Peyer's patch (tissue), 4 donors: ENCODE measurements at regions not wholly inside any gene's neighbourhood (a gene's known extent, or its start where the extent isn't known, plus 50 kb on each side); places are given as distances from the start of the nearest gene placed in this dataset.

Source experiments
- DNase-seq, 3 donors: peaks; one replicate each; pipeline ENCODE4 v3.0.0-alpha.2; 2017 to 2019
- H3K27ac ChIP-seq, 4 donors: fragments of 200-600 bp; sonication (generic); one replicate each; pipeline ENCODE4 v1.5.1; 2016 to 2019
- H3K27me3 ChIP-seq, 2 donors: fragments of 200-600 bp; sonication (generic); one replicate each; pipeline ENCODE4 v1.5.1; 2019
- H3K36me3 ChIP-seq, 3 donors: fragments of 200-600 bp; sonication (generic); one replicate each; pipeline ENCODE4 v1.5.1; 2016 to 2019
- H3K4me1 ChIP-seq, 4 donors: fragments of 200-600 bp; sonication (generic); one replicate each; pipeline ENCODE4 v1.5.1; 2016 to 2019
- H3K4me3 ChIP-seq, 4 donors: fragments of 200-600 bp; sonication (generic); 1 replicate in 3 of 4; 2 replicates in 1 of 4; pipeline ENCODE4 v1.5.1; 2016 to 2019; ENCODE audit warnings: mild to moderate bottlenecking in 1 of 4
- H3K9me3 ChIP-seq, 4 donors: fragments of 200-600 bp; sonication (generic); one replicate each; pipeline ENCODE4 v1.5.1; 2016 to 2019; ENCODE audit warnings: mild to moderate bottlenecking in 1 of 4
- CTCF ChIP-seq, 6 experiments: fragments of 450-650 bp in 4 of 6; fragments of 200-600 bp in 2 of 6; sonication (generic) in 1 of 6; IDR thresholded peaks; one replicate each; pipeline ENCODE4 v1.5.1; 2017 to 2019; ENCODE audit warnings: antibody characterized with exemption in 6 of 6, mild to moderate bottlenecking in 3 of 6, moderate library complexity in 1 of 6
- POLR2A ChIP-seq, 2 donors: fragments of 450-650 bp; IDR thresholded peaks; one replicate each; pipeline ENCODE4 v1.5.1; 2017; ENCODE audit warnings: antibody characterized with exemption in 2 of 2, mild to moderate bottlenecking in 2 of 2, moderate library complexity in 2 of 2

GRCh38 chr9:30915451-30915850 is 1469.0 kb upstream of the ACO1 start:
- Histone ChIP-seq H3K9me3 (no peaks in the 10 kb centered on the region), H3K4me1 (no peaks in the 10 kb centered on the region), H3K36me3 (no peaks in the 10 kb centered on the region), H3K27ac (no peak overlapping the region), H3K4me3 (no peak overlapping the region), H3K27me3 (no peaks in the 10 kb centered on the region)
- TF ChIP-seq CTCF (IDR thresholded peaks at IDR 0.05) (no peak), POLR2A (IDR thresholded peaks at IDR 0.05) (no peak)
- DNase-seq = no peak

GRCh38 chr9:30925126-30925525 is 1459.3 kb upstream of the ACO1 start:
- DNase-seq = no peak
- Histone ChIP-seq H3K4me1 (no peaks in the 10 kb centered on the region), H3K4me3 (no peak overlapping the region), H3K27ac (no peak overlapping the region), H3K9me3 (no peaks in the 10 kb centered on the region), H3K36me3 (no peaks in the 10 kb centered on the region), H3K27me3 (no peaks in the 10 kb centered on the region)
- no peak for TF ChIP-seq CTCF (IDR thresholded peaks at IDR 0.05)
- no peak for TF ChIP-seq POLR2A (IDR thresholded peaks at IDR 0.05)

GRCh38 chr9:30925635-30926034 is 1458.8 kb upstream of the ACO1 start:
- Histone ChIP-seq H3K4me1 (no peaks in the 10 kb centered on the region), H3K27me3 (no peaks in the 10 kb centered on the region), H3K4me3 (no peak overlapping the region), H3K27ac (no peak overlapping the region), H3K9me3 (no peaks in the 10 kb centered on the region), H3K36me3 (no peaks in the 10 kb centered on the region)
- DNase-seq = no peak
- no peak for TF ChIP-seq POLR2A (IDR thresholded peaks at IDR 0.05)
- no peak for TF ChIP-seq CTCF (IDR thresholded peaks at IDR 0.05)

- TF ChIP-seq CTCF (IDR thresholded peaks at IDR 0.05) (no peak), POLR2A (IDR thresholded peaks at IDR 0.05) (no peak)
- DNase-seq = no peak
- Histone ChIP-seq H3K9me3 (no peaks in the 10 kb centered on the region), H3K27me3 (no peaks in the 10 kb centered on the region), H3K4me1 (no peaks in the 10 kb centered on the region), H3K4me3 (no peak overlapping the region), H3K36me3 (no peaks in the 10 kb centered on the region), H3K27ac (no peak overlapping the region)
Observed at GRCh38 chr9:30928045-30928444, 1456.4 kb upstream of the ACO1 start.

- Histone ChIP-seq H3K36me3 (no peaks in the 10 kb centered on the region), H3K9me3 (no peaks in the 10 kb centered on the region), H3K27ac (no peak overlapping the region), H3K27me3 (no peaks in the 10 kb centered on the region), H3K4me3 (no peak overlapping the region), H3K4me1 (no peaks in the 10 kb centered on the region)
- DNase-seq = no peak
- no peak for TF ChIP-seq POLR2A (IDR thresholded peaks at IDR 0.05)
- TF ChIP-seq CTCF (IDR thresholded peaks at IDR 0.05) = no peak
Observed at GRCh38 chr9:30932226-30932625, 1452.2 kb upstream of the ACO1 start.

- H3K4me3 ChIP-seq = no peak overlapping the region
- no peaks in the 10 kb centered on the region for H3K4me1 ChIP-seq
- H3K27me3 ChIP-seq = no peaks in the 10 kb centered on the region
- no peaks in the 10 kb centered on the region for H3K36me3 ChIP-seq
- H3K27ac ChIP-seq = no peak overlapping the region
- no peak for DNase-seq
- H3K9me3 ChIP-seq = no peaks in the 10 kb centered on the region
- TF ChIP-seq POLR2A (IDR thresholded peaks at IDR 0.05) = no peak
- TF ChIP-seq CTCF (IDR thresholded peaks at IDR 0.05) = no peak
Observed at GRCh38 chr9:30935730-30936129, 1448.7 kb upstream of the ACO1 start.
